PC-3 (cell line): ENCODE measurements at regions not wholly inside any gene's neighbourhood (a gene's known extent, or its start where the extent isn't known, plus 50 kb on each side); places are given as distances from the start of the nearest gene placed in this dataset.

Experiments
- CTCF ChIP-seq: fragments of 300-600 bp; sonication (generic); conservative IDR thresholded peaks from 2 replicates; pipeline ENCODE4 v1.5.1; 2017; ENCODE audit warnings: antibody characterized with exemption, low read depth, mild to moderate bottlenecking, low read length
- EZH2 ChIP-seq: fragments of 300-600 bp; sonication (generic); IDR thresholded peaks from one replicate; pipeline ENCODE4 v1.6.1; 2017; ENCODE audit warnings: antibody characterized with exemption, mild to moderate bottlenecking, low read length; ENCODE audit not compliant: unreplicated experiment
- EZH2phosphoT487 ChIP-seq: fragments of 300-600 bp; sonication (generic); IDR thresholded peaks from 2 replicates; pipeline ENCODE4 v1.6.1; 2018; ENCODE audit warnings: mild to moderate bottlenecking, antibody characterized with exemption, low read length, borderline replicate concordance

- TF ChIP-seq CTCF (no peak), EZH2 (no peak), EZH2phosphoT487 (no peak)
Observed at GRCh38 chr2:235347691-235348090, 146.2 kb upstream of the AGAP1 start.
